ENCODE measurements at regions not wholly inside any gene's neighbourhood (a gene's known extent, or its start where the extent isn't known, plus 50 kb on each side); places are given as distances from the start of the nearest gene placed in this dataset.

- TF ChIP-seq GABPA (IDR thresholded peaks at IDR 0.05; ENCODE audit: low read depth): no peak
- TF ChIP-seq SPI1 (IDR thresholded peaks at IDR 0.05; ENCODE audit: borderline replicate concordance, low read depth): no peak
- H3K4me3 ChIP-seq (replicated peaks; ENCODE audit: insufficient read depth, low read length): no peak overlapping the region
Observed at GRCh38 chr21:15300131-15300530, 235.3 kb upstream of the NRIP1 start.

GRCh38 chr21:15301014-15301413, 236.2 kb upstream of the NRIP1 start:
- H3K27ac ChIP-seq (replicated peaks): no peak overlapping the region
- TF ChIP-seq SPI1 (IDR thresholded peaks at IDR 0.05; ENCODE audit: borderline replicate concordance, low read depth) (no peak), GABPA (IDR thresholded peaks at IDR 0.05; ENCODE audit: low read depth) (no peak), CTCF (IDR thresholded peaks at IDR 0.05; ENCODE audit: insufficient read depth, low read length) (no peak), REST (IDR thresholded peaks at IDR 0.05; ENCODE audit: insufficient replicate concordance, low read depth) (no peak), POLR2AphosphoS5 (IDR thresholded peaks at IDR 0.05; ENCODE audit: low read depth) (no peak)
- H3K27me3 ChIP-seq (ENCODE audit: insufficient read depth, poor library complexity, severe bottlenecking): no peaks in the 10 kb centered on the region
- no peak for DNase-seq (ENCODE audit: low read depth in 1 of 2, low spot score in 1 of 2)
- no peak overlapping the region for H3K4me3 ChIP-seq (replicated peaks; ENCODE audit: insufficient read depth, low read length)

More at GRCh38 chr21:15300131-15300530, 235.3 kb upstream of the NRIP1 start:
- Histone ChIP-seq H3K27me3 (ENCODE audit: insufficient read depth, poor library complexity, severe bottlenecking) (no peaks in the 10 kb centered on the region), H3K27ac (replicated peaks) (no peak overlapping the region)
- no peak for DNase-seq (ENCODE audit: low read depth in 1 of 2, low spot score in 1 of 2)

- H3K27me3 ChIP-seq (ENCODE audit: insufficient read depth, poor library complexity, severe bottlenecking): no peaks in the 10 kb centered on the region
- H3K4me3 ChIP-seq (replicated peaks; ENCODE audit: insufficient read depth, low read length): no peak overlapping the region
- TF ChIP-seq GABPA (IDR thresholded peaks at IDR 0.05; ENCODE audit: low read depth) (no peak), REST (IDR thresholded peaks at IDR 0.05; ENCODE audit: insufficient replicate concordance, low read depth) (no peak), POLR2AphosphoS5 (IDR thresholded peaks at IDR 0.05; ENCODE audit: low read depth) (no peak), SPI1 (IDR thresholded peaks at IDR 0.05; ENCODE audit: borderline replicate concordance, low read depth) (no peak), CTCF (IDR thresholded peaks at IDR 0.05; ENCODE audit: insufficient read depth, low read length) (no peak)
- no peak overlapping the region for H3K27ac ChIP-seq (replicated peaks)
- DNase-seq (ENCODE audit: low read depth in 1 of 2, low spot score in 1 of 2): no peak
Observed at GRCh38 chr21:15301736-15302135, 236.9 kb upstream of the NRIP1 start.

GRCh38 chr21:15306271-15306670, 241.5 kb upstream of the NRIP1 start:
- no peak for DNase-seq (ENCODE audit: low read depth in 1 of 2, low spot score in 1 of 2)
- H3K27ac ChIP-seq (replicated peaks): no peak overlapping the region
- no peak overlapping the region for H3K4me3 ChIP-seq (replicated peaks; ENCODE audit: insufficient read depth, low read length)
- TF ChIP-seq REST (IDR thresholded peaks at IDR 0.05; ENCODE audit: insufficient replicate concordance, low read depth) (no peak), CTCF (IDR thresholded peaks at IDR 0.05; ENCODE audit: insufficient read depth, low read length) (no peak), GABPA (IDR thresholded peaks at IDR 0.05; ENCODE audit: low read depth) (no peak), SPI1 (IDR thresholded peaks at IDR 0.05; ENCODE audit: borderline replicate concordance, low read depth) (no peak), POLR2AphosphoS5 (IDR thresholded peaks at IDR 0.05; ENCODE audit: low read depth) (no peak)
- H3K27me3 ChIP-seq (ENCODE audit: insufficient read depth, poor library complexity, severe bottlenecking): no peaks in the 10 kb centered on the region
